Neural cell (in vitro differentiated cells): ENCODE measurements at regions not wholly inside any gene's neighbourhood (a gene's known extent, or its start where the extent isn't known, plus 50 kb on each side); places are given as distances from the start of the nearest gene placed in this dataset.

Source experiments
- EP300 ChIP-seq: fragments of 450-650 bp; conservative IDR thresholded peaks from 2 replicates; pipeline ENCODE4 v1.6.1; 2014; ENCODE audit warnings: antibody characterized with exemption, mild to moderate bottlenecking, moderate library complexity; ENCODE audit not compliant: poor library complexity, severe bottlenecking
- EZH2 ChIP-seq: fragments of 200-600, 300-800 bp; shearing (Covaris generic), sonication (generic); IDR thresholded peaks from 2 replicates; pipeline ENCODE4 v1.6.1; 2014; ENCODE audit warnings: antibody characterized with exemption, low read length, borderline replicate concordance, mild to moderate bottlenecking; ENCODE audit not compliant: insufficient read depth, poor library complexity, severe bottlenecking
- POLR2AphosphoS5 ChIP-seq: IDR thresholded peaks from 2 replicates; pipeline ENCODE4 v1.6.1; 2012
- RAD21 ChIP-seq: fragments of 450-650 bp; conservative IDR thresholded peaks from 2 replicates; pipeline ENCODE4 v1.6.1; 2014; ENCODE audit warnings: antibody characterized with exemption, mild to moderate bottlenecking, moderate library complexity
- SMC3 ChIP-seq: fragments of 450-650 bp; conservative IDR thresholded peaks from 2 replicates; pipeline ENCODE4 v1.6.1; 2014; ENCODE audit warnings: antibody characterized with exemption, mild to moderate bottlenecking, moderate library complexity; ENCODE audit not compliant: poor library complexity
- TAF1 ChIP-seq: IDR thresholded peaks from 2 replicates; pipeline ENCODE4 v1.6.1; 2012; ENCODE audit warnings: low read depth
- TF ChIP-seq, protein P1 (sequence below): fragments of 450-650 bp; IDR thresholded peaks from 2 replicates; pipeline ENCODE4 v1.5.1; 2014; ENCODE audit warnings: antibody characterized with exemption, mild to moderate bottlenecking, moderate library complexity; ENCODE audit not compliant: poor library complexity, severe bottlenecking
- TF ChIP-seq, protein P2 (sequence below): IDR thresholded peaks from 2 replicates; pipeline ENCODE4 v1.6.1; 2012; ENCODE audit warnings: borderline replicate concordance

- TF ChIP-seq, protein P1, sequence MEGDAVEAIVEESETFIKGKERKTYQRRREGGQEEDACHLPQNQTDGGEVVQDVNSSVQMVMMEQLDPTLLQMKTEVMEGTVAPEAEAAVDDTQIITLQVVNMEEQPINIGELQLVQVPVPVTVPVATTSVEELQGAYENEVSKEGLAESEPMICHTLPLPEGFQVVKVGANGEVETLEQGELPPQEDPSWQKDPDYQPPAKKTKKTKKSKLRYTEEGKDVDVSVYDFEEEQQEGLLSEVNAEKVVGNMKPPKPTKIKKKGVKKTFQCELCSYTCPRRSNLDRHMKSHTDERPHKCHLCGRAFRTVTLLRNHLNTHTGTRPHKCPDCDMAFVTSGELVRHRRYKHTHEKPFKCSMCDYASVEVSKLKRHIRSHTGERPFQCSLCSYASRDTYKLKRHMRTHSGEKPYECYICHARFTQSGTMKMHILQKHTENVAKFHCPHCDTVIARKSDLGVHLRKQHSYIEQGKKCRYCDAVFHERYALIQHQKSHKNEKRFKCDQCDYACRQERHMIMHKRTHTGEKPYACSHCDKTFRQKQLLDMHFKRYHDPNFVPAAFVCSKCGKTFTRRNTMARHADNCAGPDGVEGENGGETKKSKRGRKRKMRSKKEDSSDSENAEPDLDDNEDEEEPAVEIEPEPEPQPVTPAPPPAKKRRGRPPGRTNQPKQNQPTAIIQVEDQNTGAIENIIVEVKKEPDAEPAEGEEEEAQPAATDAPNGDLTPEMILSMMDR, result no peak
- TF ChIP-seq EZH2, result no peak
- TF ChIP-seq EP300, result no peak
- TF ChIP-seq, protein P2, sequence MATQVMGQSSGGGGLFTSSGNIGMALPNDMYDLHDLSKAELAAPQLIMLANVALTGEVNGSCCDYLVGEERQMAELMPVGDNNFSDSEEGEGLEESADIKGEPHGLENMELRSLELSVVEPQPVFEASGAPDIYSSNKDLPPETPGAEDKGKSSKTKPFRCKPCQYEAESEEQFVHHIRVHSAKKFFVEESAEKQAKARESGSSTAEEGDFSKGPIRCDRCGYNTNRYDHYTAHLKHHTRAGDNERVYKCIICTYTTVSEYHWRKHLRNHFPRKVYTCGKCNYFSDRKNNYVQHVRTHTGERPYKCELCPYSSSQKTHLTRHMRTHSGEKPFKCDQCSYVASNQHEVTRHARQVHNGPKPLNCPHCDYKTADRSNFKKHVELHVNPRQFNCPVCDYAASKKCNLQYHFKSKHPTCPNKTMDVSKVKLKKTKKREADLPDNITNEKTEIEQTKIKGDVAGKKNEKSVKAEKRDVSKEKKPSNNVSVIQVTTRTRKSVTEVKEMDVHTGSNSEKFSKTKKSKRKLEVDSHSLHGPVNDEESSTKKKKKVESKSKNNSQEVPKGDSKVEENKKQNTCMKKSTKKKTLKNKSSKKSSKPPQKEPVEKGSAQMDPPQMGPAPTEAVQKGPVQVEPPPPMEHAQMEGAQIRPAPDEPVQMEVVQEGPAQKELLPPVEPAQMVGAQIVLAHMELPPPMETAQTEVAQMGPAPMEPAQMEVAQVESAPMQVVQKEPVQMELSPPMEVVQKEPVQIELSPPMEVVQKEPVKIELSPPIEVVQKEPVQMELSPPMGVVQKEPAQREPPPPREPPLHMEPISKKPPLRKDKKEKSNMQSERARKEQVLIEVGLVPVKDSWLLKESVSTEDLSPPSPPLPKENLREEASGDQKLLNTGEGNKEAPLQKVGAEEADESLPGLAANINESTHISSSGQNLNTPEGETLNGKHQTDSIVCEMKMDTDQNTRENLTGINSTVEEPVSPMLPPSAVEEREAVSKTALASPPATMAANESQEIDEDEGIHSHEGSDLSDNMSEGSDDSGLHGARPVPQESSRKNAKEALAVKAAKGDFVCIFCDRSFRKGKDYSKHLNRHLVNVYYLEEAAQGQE, result no peak
- no peak for TF ChIP-seq POLR2AphosphoS5
- no peak for TF ChIP-seq TAF1
- TF ChIP-seq SMC3, result no peak
- no peak for TF ChIP-seq RAD21
These were observed 446.9 kb downstream of the GRXCR1 start for GRCh38 chr4:43339435-43339834.
